ENCODE measurements at regions not wholly inside any gene's neighbourhood (a gene's known extent, or its start where the extent isn't known, plus 50 kb on each side); places are given as distances from the start of the nearest gene placed in this dataset.

GRCh38 chr3:153577059-153577736 is 415.2 kb downstream of the RAP2B start:
- H3K27ac ChIP-seq (ENCODE audit: low read depth, low read length, poor library complexity, severe bottlenecking) = no peak overlapping the region
- H3K4me1 ChIP-seq (ENCODE audit: insufficient read depth, low read length, poor library complexity, severe bottlenecking) = no peaks in the 10 kb centered on the region
- no TSS peak for BruUV-seq (replicated peaks)
- ChIA-PET CTCF (no interaction called here), POLR2A (ENCODE audit: low non-redundant PET) (interaction anchor here (0.7 kb wide), 1 partner anchor 417 kb away, joined by 3 read pairs; no protein-coding TSS in a partner anchor)
- DNase-seq (ENCODE audit: low spot score) = no peak
- no peaks in the 10 kb centered on the region for H3K36me3 ChIP-seq (ENCODE audit: insufficient read depth, low read length, poor library complexity, severe bottlenecking)
- no peaks in the 10 kb centered on the region for H3K9me3 ChIP-seq (ENCODE audit: low read depth, low read length, poor library complexity, severe bottlenecking)
- no peak for TF ChIP-seq EZH2 (IDR thresholded peaks at IDR 0.05; ENCODE audit: borderline replicate concordance, low read depth, low read length, poor library complexity, severe bottlenecking)
- no peak for TF ChIP-seq CTCF (conservative IDR thresholded peaks at IDR 0.05; ENCODE audit: low read depth, low read length)
- peaks cover 3% of the 10 kb centered on the region for H3K27me3 ChIP-seq (replicated peaks; ENCODE audit: insufficient read depth, low read depth, low read length, poor library complexity)
- intact Hi-C loops (cut with micrococcal nuclease; ENCODE audit: unreplicated experiment) = no loop called here
- H3K4me3 ChIP-seq (ENCODE audit: low read depth, low read length, poor library complexity, severe bottlenecking) = no peak overlapping the region

- H3K4me3 ChIP-seq (ENCODE audit: low read depth, low read length, poor library complexity, severe bottlenecking) = no peak overlapping the region
- POLR2A ChIA-PET (ENCODE audit: low non-redundant PET) = interaction anchor here (0.7 kb wide), 1 partner anchor 418 kb away, joined by 3 read pairs; no protein-coding TSS in a partner anchor
- no TSS peak for BruUV-seq (replicated peaks)
- H3K36me3 ChIP-seq (ENCODE audit: insufficient read depth, low read length, poor library complexity, severe bottlenecking) = no peaks in the 10 kb centered on the region
- no peaks in the 10 kb centered on the region for H3K4me1 ChIP-seq (ENCODE audit: insufficient read depth, low read length, poor library complexity, severe bottlenecking)
- TF ChIP-seq CTCF (conservative IDR thresholded peaks at IDR 0.05; ENCODE audit: low read depth, low read length) = no peak
- TF ChIP-seq EZH2 (IDR thresholded peaks at IDR 0.05; ENCODE audit: borderline replicate concordance, low read depth, low read length, poor library complexity, severe bottlenecking) = no peak
- no peak overlapping the region for H3K27ac ChIP-seq (ENCODE audit: low read depth, low read length, poor library complexity, severe bottlenecking)
- H3K9me3 ChIP-seq (ENCODE audit: low read depth, low read length, poor library complexity, severe bottlenecking) = no peaks in the 10 kb centered on the region
- H3K27me3 ChIP-seq (replicated peaks; ENCODE audit: insufficient read depth, low read depth, low read length, poor library complexity) = peaks cover 3% of the 10 kb centered on the region
- CTCF ChIA-PET = no interaction called here
- intact Hi-C loops (cut with micrococcal nuclease; ENCODE audit: unreplicated experiment) = no loop called here
- no peak for DNase-seq (ENCODE audit: low spot score)
Observed at GRCh38 chr3:153578046-153578445, 416.0 kb downstream of the RAP2B start.

- intact Hi-C loops (cut with micrococcal nuclease; ENCODE audit: unreplicated experiment) = loop anchor here (5.0 kb wide), 1 partner anchor 382 kb away; no protein-coding TSS in a partner anchor
- H3K4me3 ChIP-seq (ENCODE audit: low read depth, low read length, poor library complexity, severe bottlenecking) = no peak overlapping the region
- ChIA-PET POLR2A (ENCODE audit: low non-redundant PET) (no interaction called here), CTCF (no interaction called here)
- H3K4me1 ChIP-seq (ENCODE audit: insufficient read depth, low read length, poor library complexity, severe bottlenecking) = peaks cover 15% of the 10 kb centered on the region
- H3K9me3 ChIP-seq (ENCODE audit: low read depth, low read length, poor library complexity, severe bottlenecking) = no peaks in the 10 kb centered on the region
- H3K36me3 ChIP-seq (ENCODE audit: insufficient read depth, low read length, poor library complexity, severe bottlenecking) = no peaks in the 10 kb centered on the region
- no peak for TF ChIP-seq CTCF (conservative IDR thresholded peaks at IDR 0.05; ENCODE audit: low read depth, low read length)
- no peak for TF ChIP-seq EZH2 (IDR thresholded peaks at IDR 0.05; ENCODE audit: borderline replicate concordance, low read depth, low read length, poor library complexity, severe bottlenecking)
- H3K27ac ChIP-seq (ENCODE audit: low read depth, low read length, poor library complexity, severe bottlenecking) = no peak overlapping the region
- H3K27me3 ChIP-seq (replicated peaks; ENCODE audit: insufficient read depth, low read depth, low read length, poor library complexity) = no peaks in the 10 kb centered on the region
- no TSS peak for BruUV-seq (replicated peaks)
- DNase-seq (ENCODE audit: low spot score) = peak; percentile 86
Observed at GRCh38 chr3:153590051-153590450, 428.0 kb downstream of the RAP2B start.
